ENCODE measurements at regions not wholly inside any gene's neighbourhood (a gene's known extent, or its start where the extent isn't known, plus 50 kb on each side); places are given as distances from the start of the nearest gene placed in this dataset.

DNA sequence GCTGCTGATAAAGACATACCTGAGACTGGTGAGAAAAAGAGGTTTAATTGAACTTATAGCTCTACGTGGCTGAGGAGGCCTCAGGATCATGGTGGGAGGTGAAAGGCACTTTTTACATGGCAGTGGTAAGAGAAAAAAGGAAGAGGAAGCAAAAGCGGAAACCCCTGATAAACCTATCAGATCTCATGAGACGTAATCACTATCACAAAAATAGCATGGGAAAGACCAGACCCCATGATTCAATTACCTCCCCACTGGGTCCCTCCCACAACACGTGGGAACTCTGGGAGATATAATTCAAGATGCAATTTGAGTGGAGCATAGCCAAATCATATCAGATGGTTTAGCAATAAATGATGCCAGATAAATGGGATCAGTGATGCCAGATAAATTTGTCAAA, 892.0 kb upstream of the CELF2 start (continued):
- TF ChIP-seq, protein P1, sequence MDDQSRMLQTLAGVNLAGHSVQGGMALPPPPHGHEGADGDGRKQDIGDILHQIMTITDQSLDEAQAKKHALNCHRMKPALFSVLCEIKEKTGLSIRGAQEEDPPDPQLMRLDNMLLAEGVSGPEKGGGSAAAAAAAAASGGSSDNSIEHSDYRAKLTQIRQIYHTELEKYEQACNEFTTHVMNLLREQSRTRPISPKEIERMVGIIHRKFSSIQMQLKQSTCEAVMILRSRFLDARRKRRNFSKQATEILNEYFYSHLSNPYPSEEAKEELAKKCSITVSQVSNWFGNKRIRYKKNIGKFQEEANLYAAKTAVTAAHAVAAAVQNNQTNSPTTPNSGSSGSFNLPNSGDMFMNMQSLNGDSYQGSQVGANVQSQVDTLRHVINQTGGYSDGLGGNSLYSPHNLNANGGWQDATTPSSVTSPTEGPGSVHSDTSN (IDR thresholded peaks at IDR 0.05; ENCODE audit: insufficient replicate concordance, low read depth, low read length): no peak
- TF ChIP-seq RUNX3 (IDR thresholded peaks at IDR 0.05; ENCODE audit: low read length) (no peak), CHD4 (IDR thresholded peaks at IDR 0.05) (no peak), DPF2 (IDR thresholded peaks at IDR 0.05) (no peak), BMI1 (IDR thresholded peaks at IDR 0.05; ENCODE audit: borderline replicate concordance) (no peak), POLR2AphosphoS2 (IDR thresholded peaks at IDR 0.05; ENCODE audit: low read depth, low read length) (no peak)
- TF ChIP-seq, protein P2, sequence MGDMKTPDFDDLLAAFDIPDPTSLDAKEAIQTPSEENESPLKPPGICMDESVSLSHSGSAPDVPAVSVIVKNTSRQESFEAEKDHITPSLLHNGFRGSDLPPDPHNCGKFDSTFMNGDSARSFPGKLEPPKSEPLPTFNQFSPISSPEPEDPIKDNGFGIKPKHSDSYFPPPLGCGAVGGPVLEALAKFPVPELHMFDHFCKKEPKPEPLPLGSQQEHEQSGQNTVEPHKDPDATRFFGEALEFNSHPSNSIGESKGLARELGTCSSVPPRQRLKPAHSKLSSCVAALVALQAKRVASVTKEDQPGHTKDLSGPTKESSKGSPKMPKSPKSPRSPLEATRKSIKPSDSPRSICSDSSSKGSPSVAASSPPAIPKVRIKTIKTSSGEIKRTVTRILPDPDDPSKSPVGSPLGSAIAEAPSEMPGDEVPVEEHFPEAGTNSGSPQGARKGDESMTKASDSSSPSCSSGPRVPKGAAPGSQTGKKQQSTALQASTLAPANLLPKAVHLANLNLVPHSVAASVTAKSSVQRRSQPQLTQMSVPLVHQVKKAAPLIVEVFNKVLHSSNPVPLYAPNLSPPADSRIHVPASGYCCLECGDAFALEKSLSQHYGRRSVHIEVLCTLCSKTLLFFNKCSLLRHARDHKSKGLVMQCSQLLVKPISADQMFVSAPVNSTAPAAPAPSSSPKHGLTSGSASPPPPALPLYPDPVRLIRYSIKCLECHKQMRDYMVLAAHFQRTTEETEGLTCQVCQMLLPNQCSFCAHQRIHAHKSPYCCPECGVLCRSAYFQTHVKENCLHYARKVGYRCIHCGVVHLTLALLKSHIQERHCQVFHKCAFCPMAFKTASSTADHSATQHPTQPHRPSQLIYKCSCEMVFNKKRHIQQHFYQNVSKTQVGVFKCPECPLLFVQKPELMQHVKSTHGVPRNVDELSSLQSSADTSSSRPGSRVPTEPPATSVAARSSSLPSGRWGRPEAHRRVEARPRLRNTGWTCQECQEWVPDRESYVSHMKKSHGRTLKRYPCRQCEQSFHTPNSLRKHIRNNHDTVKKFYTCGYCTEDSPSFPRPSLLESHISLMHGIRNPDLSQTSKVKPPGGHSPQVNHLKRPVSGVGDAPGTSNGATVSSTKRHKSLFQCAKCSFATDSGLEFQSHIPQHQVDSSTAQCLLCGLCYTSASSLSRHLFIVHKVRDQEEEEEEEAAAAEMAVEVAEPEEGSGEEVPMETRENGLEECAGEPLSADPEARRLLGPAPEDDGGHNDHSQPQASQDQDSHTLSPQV (IDR thresholded peaks at IDR 0.05): no peak

DNA sequence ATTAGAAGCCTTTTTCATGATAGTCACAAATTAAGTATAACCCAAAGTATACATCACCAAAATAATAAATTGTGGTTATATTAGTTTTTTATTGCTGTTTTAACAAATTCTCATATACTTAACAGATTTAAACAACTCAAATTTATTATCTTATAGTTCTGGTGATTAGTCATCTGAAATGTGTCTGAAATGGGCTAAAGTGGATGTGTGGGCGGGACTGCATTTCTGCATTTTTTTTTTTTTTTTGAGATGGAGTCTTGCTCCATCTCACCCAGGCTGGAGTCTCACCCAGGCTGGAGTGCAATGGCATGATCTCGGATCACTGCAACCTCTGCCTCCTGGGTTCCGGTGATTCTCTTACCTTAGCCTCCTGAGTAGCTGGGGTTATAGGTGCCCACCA, 891.5 kb upstream of the CELF2 start:
- SMC1A ChIA-PET (ENCODE audit: uncharacterized antibody, unreplicated experiment): no interaction called here
- intact Hi-C loops (cut with micrococcal nuclease; ENCODE audit: unreplicated experiment) (no loop called here), in situ Hi-C loops (cut with MboI) (no loop called here)
- Histone ChIP-seq H4K20me1 (ENCODE audit: control insufficient read depth, insufficient read depth) (no peaks in the 10 kb centered on the region), H3K4me2 (ENCODE audit: control insufficient read depth, insufficient read depth) (no peak overlapping the region), H3K79me2 (ENCODE audit: control insufficient read depth, insufficient read depth, low read length) (no peaks in the 10 kb centered on the region), H3K9me3 (replicated peaks; ENCODE audit: control insufficient read depth, insufficient read depth, low read length) (no peaks in the 10 kb centered on the region), H2AFZ (ENCODE audit: control insufficient read depth, low read depth, low read length) (no peak overlapping the region), H3K27ac (ENCODE audit: control insufficient read depth, insufficient read depth) (no peak overlapping the region), H3K4me1 (ENCODE audit: control insufficient read depth, insufficient read depth, low read length) (no peaks in the 10 kb centered on the region), H3K4me3 (no peak overlapping the region), H3K9ac (ENCODE audit: control insufficient read depth, insufficient read depth, low read length) (no peak overlapping the region), H3K27me3 (replicated peaks in 1 of 2; ENCODE audit: control insufficient read depth in 2 of 2, insufficient read depth in 2 of 2, low read length in 1 of 2) (no peaks in the 10 kb centered on the region), H3K36me3 (ENCODE audit: control insufficient read depth in 2 of 2, insufficient read depth in 2 of 2, low read length in 1 of 2) (no peaks in the 10 kb centered on the region)
- ATAC-seq (no peak), FAIRE-seq (no peak), DNase-seq (ENCODE audit: low read depth, low spot score) (no peak)
- WGBS (ENCODE audit: insufficient coverage, insufficient replicate concordance, low lambda C conversion rate, missing lambda C conversion rate): 26% methylated on average over 3 of the region's 3 CpGs
- RAD21 ChIA-PET (ENCODE audit: unreplicated experiment): no interaction called here
- CTCF ChIA-PET: no interaction called here
- POLR2A ChIA-PET: no interaction called here
- no TSS peak for BruUV-seq (replicated peaks)
- TF ChIP-seq SUPT20H (IDR thresholded peaks at IDR 0.05; ENCODE audit: borderline replicate concordance, control insufficient read depth, low read depth, low read length) (no peak), SREBF1 (IDR thresholded peaks at IDR 0.05; ENCODE audit: low read length) (no peak), DPF2 (IDR thresholded peaks at IDR 0.05) (no peak), TCF7 (IDR thresholded peaks at IDR 0.05; ENCODE audit: borderline replicate concordance) (no peak), PML (IDR thresholded peaks at IDR 0.05; ENCODE audit: low read length) (no peak), GABPA (IDR thresholded peaks at IDR 0.05; ENCODE audit: low read depth) (no peak), ZZZ3 (IDR thresholded peaks at IDR 0.05; ENCODE audit: control insufficient read depth, insufficient read length, low read depth) (no peak)
- TF ChIP-seq, protein P3, sequence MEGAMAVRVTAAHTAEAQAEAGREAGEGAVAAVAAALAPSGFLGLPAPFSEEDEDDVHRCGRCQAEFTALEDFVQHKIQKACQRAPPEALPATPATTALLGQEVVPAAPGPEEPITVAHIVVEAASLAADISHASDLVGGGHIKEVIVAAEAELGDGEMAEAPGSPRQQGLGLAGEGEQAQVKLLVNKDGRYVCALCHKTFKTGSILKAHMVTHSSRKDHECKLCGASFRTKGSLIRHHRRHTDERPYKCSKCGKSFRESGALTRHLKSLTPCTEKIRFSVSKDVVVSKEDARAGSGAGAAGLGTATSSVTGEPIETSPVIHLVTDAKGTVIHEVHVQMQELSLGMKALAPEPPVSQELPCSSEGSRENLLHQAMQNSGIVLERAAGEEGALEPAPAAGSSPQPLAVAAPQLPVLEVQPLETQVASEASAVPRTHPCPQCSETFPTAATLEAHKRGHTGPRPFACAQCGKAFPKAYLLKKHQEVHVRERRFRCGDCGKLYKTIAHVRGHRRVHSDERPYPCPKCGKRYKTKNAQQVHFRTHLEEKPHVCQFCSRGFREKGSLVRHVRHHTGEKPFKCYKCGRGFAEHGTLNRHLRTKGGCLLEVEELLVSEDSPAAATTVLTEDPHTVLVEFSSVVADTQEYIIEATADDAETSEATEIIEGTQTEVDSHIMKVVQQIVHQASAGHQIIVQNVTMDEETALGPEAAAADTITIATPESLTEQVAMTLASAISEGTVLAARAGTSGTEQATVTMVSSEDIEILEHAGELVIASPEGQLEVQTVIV (IDR thresholded peaks at IDR 0.05; ENCODE audit: borderline replicate concordance, partially characterized antibody): no peak
- TF ChIP-seq, protein P4, sequence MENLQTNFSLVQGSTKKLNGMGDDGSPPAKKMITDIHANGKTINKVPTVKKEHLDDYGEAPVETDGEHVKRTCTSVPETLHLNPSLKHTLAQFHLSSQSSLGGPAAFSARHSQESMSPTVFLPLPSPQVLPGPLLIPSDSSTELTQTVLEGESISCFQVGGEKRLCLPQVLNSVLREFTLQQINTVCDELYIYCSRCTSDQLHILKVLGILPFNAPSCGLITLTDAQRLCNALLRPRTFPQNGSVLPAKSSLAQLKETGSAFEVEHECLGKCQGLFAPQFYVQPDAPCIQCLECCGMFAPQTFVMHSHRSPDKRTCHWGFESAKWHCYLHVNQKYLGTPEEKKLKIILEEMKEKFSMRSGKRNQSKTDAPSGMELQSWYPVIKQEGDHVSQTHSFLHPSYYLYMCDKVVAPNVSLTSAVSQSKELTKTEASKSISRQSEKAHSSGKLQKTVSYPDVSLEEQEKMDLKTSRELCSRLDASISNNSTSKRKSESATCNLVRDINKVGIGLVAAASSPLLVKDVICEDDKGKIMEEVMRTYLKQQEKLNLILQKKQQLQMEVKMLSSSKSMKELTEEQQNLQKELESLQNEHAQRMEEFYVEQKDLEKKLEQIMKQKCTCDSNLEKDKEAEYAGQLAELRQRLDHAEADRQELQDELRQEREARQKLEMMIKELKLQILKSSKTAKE (IDR thresholded peaks at IDR 0.05; ENCODE audit: low read depth, poor library complexity, severe bottlenecking): no peak
